ENCODE measurements at regions not wholly inside any gene's neighbourhood (a gene's known extent, or its start where the extent isn't known, plus 50 kb on each side); places are given as distances from the start of the nearest gene placed in this dataset.

DNA sequence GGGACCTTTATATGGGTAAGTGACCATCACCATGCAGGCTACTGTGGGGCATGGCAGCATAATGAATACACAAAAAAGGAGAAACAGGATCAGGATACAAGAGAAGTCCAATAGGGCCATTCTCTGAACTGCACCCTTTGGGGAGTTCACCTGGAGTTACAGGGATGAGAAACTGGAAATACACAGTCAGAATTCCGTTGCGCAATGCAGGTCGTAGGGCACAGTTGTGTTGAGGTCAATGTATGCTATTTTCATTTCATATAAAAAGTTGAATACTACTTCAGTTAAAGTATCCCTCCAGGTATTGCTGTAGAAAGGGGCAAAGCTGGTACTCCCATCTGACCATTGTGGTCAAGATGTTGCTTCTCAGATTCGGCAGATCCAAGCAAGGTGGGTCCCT, 471.4 kb downstream of the DMRT2 start:
- no peak for TF ChIP-seq EZH2 (IDR thresholded peaks at IDR 0.05; ENCODE audit: borderline replicate concordance, low read length)
- TF ChIP-seq, protein P1, sequence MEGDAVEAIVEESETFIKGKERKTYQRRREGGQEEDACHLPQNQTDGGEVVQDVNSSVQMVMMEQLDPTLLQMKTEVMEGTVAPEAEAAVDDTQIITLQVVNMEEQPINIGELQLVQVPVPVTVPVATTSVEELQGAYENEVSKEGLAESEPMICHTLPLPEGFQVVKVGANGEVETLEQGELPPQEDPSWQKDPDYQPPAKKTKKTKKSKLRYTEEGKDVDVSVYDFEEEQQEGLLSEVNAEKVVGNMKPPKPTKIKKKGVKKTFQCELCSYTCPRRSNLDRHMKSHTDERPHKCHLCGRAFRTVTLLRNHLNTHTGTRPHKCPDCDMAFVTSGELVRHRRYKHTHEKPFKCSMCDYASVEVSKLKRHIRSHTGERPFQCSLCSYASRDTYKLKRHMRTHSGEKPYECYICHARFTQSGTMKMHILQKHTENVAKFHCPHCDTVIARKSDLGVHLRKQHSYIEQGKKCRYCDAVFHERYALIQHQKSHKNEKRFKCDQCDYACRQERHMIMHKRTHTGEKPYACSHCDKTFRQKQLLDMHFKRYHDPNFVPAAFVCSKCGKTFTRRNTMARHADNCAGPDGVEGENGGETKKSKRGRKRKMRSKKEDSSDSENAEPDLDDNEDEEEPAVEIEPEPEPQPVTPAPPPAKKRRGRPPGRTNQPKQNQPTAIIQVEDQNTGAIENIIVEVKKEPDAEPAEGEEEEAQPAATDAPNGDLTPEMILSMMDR (IDR thresholded peaks at IDR 0.05; ENCODE audit: low read length) = no peak

Measured in OCI-LY1 (cell line).